ENCODE measurements at regions not wholly inside any gene's neighbourhood (a gene's known extent, or its start where the extent isn't known, plus 50 kb on each side); places are given as distances from the start of the nearest gene placed in this dataset.

GRCh38 chr5:60495644-60496520 is 204.1 kb downstream of the DEPDC1B start:
- H2BK5ac ChIP-seq (ENCODE audit: low read depth, low read length, poor library complexity, severe bottlenecking) = no peak overlapping the region
- H3K27ac ChIP-seq (ENCODE audit: low read length, poor library complexity, severe bottlenecking) = no peak overlapping the region
- no peaks in the 10 kb centered on the region for H3K36me3 ChIP-seq (ENCODE audit: control insufficient read depth in 1 of 2, insufficient read depth in 2 of 2, low read depth in 1 of 2, low read length in 2 of 2)
- H4K8ac ChIP-seq (ENCODE audit: low read length) = no peak overlapping the region
- no peaks in the 10 kb centered on the region for H3K27me3 ChIP-seq (ENCODE audit: control insufficient read depth in 1 of 2, insufficient read depth in 1 of 2, low read length in 2 of 2)
- H3K9ac ChIP-seq (ENCODE audit: low read length) = no peak overlapping the region
- H2AK5ac ChIP-seq (ENCODE audit: low read length, severe bottlenecking) = no peak overlapping the region
- H4K91ac ChIP-seq (ENCODE audit: low read length) = no peak overlapping the region
- no peak overlapping the region for H3K4me2 ChIP-seq (ENCODE audit: low read length, poor library complexity, severe bottlenecking)
- no peaks in the 10 kb centered on the region for H3K4me1 ChIP-seq (ENCODE audit: control insufficient read depth, insufficient read depth, low read depth, low read length)
- no peaks in the 10 kb centered on the region for H3K9me3 ChIP-seq (ENCODE audit: control insufficient read depth, low read length)
- WGBS = 72% methylated on average over 5 of the region's 7 CpGs
- H2BK12ac ChIP-seq (ENCODE audit: low read length in 2 of 2) = no peak overlapping the region
- no peak overlapping the region for H3K4me3 ChIP-seq (ENCODE audit: insufficient read depth in 1 of 2, low read depth in 1 of 2, low read length in 2 of 2)
- H3K18ac ChIP-seq (ENCODE audit: low read depth in 1 of 2, low read length in 2 of 2) = no peak overlapping the region
- no peaks in the 10 kb centered on the region for H3K79me1 ChIP-seq (replicated peaks; ENCODE audit: low read length, poor library complexity, severe bottlenecking)
- H2AFZ ChIP-seq (ENCODE audit: low read depth, low read length) = no peak overlapping the region
- no peak overlapping the region for H2BK15ac ChIP-seq (ENCODE audit: low read depth, poor library complexity, severe bottlenecking)
- H2BK120ac ChIP-seq (ENCODE audit: low read depth, low read length) = no peak overlapping the region
- no peak overlapping the region for H3K4ac ChIP-seq (ENCODE audit: low read depth in 1 of 2, low read length in 2 of 2)
- no peak for DNase-seq
- H3K23ac ChIP-seq (ENCODE audit: low read length in 2 of 2) = no peak overlapping the region
- no peak overlapping the region for H3K14ac ChIP-seq (ENCODE audit: low read length in 2 of 2)

GRCh38 chr5:60494635-60495034 is 205.3 kb downstream of the DEPDC1B start:
- Histone ChIP-seq H3K9me3 (ENCODE audit: control insufficient read depth, low read length) (no peaks in the 10 kb centered on the region), H2BK5ac (ENCODE audit: low read depth, low read length, poor library complexity, severe bottlenecking) (no peak overlapping the region), H3K36me3 (ENCODE audit: control insufficient read depth in 1 of 2, insufficient read depth in 2 of 2, low read depth in 1 of 2, low read length in 2 of 2) (no peaks in the 10 kb centered on the region), H3K4me1 (ENCODE audit: control insufficient read depth, insufficient read depth, low read depth, low read length) (no peaks in the 10 kb centered on the region), H2BK12ac (ENCODE audit: low read length in 2 of 2) (peak overlapping the region in 1 of 2 experiments; percentile 34), H2BK15ac (ENCODE audit: low read depth, poor library complexity, severe bottlenecking) (no peak overlapping the region), H3K18ac (ENCODE audit: low read depth in 1 of 2, low read length in 2 of 2) (no peak overlapping the region), H4K91ac (ENCODE audit: low read length) (no peak overlapping the region), H3K27ac (ENCODE audit: low read length, poor library complexity, severe bottlenecking) (no peak overlapping the region), H2BK120ac (ENCODE audit: low read depth, low read length) (no peak overlapping the region), H3K79me1 (replicated peaks; ENCODE audit: low read length, poor library complexity, severe bottlenecking) (no peaks in the 10 kb centered on the region), H3K9ac (ENCODE audit: low read length) (no peak overlapping the region), H4K8ac (ENCODE audit: low read length) (no peak overlapping the region), H3K4me2 (ENCODE audit: low read length, poor library complexity, severe bottlenecking) (no peak overlapping the region), H3K27me3 (ENCODE audit: control insufficient read depth in 1 of 2, insufficient read depth in 1 of 2, low read length in 2 of 2) (no peaks in the 10 kb centered on the region), H2AK5ac (ENCODE audit: low read length, severe bottlenecking) (no peak overlapping the region), H3K4ac (ENCODE audit: low read depth in 1 of 2, low read length in 2 of 2) (no peak overlapping the region), H3K4me3 (ENCODE audit: insufficient read depth in 1 of 2, low read depth in 1 of 2, low read length in 2 of 2) (no peak overlapping the region), H2AFZ (ENCODE audit: low read depth, low read length) (no peak overlapping the region), H3K14ac (ENCODE audit: low read length in 2 of 2) (no peak overlapping the region), H3K23ac (ENCODE audit: low read length in 2 of 2) (no peak overlapping the region)
- no peak for DNase-seq

GRCh38 chr5:60494144-60494543 is 205.8 kb downstream of the DEPDC1B start:
- Histone ChIP-seq H3K18ac (ENCODE audit: low read depth in 1 of 2, low read length in 2 of 2) (peak overlapping the region in 1 of 2 experiments; percentile 38), H2AK5ac (ENCODE audit: low read length, severe bottlenecking) (no peak overlapping the region), H4K91ac (ENCODE audit: low read length) (no peak overlapping the region), H3K9me3 (ENCODE audit: control insufficient read depth, low read length) (no peaks in the 10 kb centered on the region), H2BK12ac (ENCODE audit: low read length in 2 of 2) (peak overlapping the region; percentile 11 to 83), H3K14ac (ENCODE audit: low read length in 2 of 2) (no peak overlapping the region), H4K8ac (ENCODE audit: low read length) (peak overlapping the region; percentile 4), H3K4me1 (ENCODE audit: control insufficient read depth, insufficient read depth, low read depth, low read length) (no peaks in the 10 kb centered on the region), H3K4me3 (ENCODE audit: insufficient read depth in 1 of 2, low read depth in 1 of 2, low read length in 2 of 2) (no peak overlapping the region), H2BK5ac (ENCODE audit: low read depth, low read length, poor library complexity, severe bottlenecking) (no peak overlapping the region), H3K27ac (ENCODE audit: low read length, poor library complexity, severe bottlenecking) (no peak overlapping the region), H3K4ac (ENCODE audit: low read depth in 1 of 2, low read length in 2 of 2) (no peak overlapping the region), H3K27me3 (ENCODE audit: control insufficient read depth in 1 of 2, insufficient read depth in 1 of 2, low read length in 2 of 2) (no peaks in the 10 kb centered on the region), H2AFZ (ENCODE audit: low read depth, low read length) (no peak overlapping the region), H3K9ac (ENCODE audit: low read length) (no peak overlapping the region), H2BK120ac (ENCODE audit: low read depth, low read length) (no peak overlapping the region), H3K4me2 (ENCODE audit: low read length, poor library complexity, severe bottlenecking) (no peak overlapping the region), H3K79me1 (replicated peaks; ENCODE audit: low read length, poor library complexity, severe bottlenecking) (no peaks in the 10 kb centered on the region), H3K23ac (ENCODE audit: low read length in 2 of 2) (no peak overlapping the region), H3K36me3 (ENCODE audit: control insufficient read depth in 1 of 2, insufficient read depth in 2 of 2, low read depth in 1 of 2, low read length in 2 of 2) (no peaks in the 10 kb centered on the region), H2BK15ac (ENCODE audit: low read depth, poor library complexity, severe bottlenecking) (no peak overlapping the region)
- peak; percentile 15 for DNase-seq
- 39% methylated on average over 2 of the region's 3 CpGs for WGBS

- H2BK5ac ChIP-seq (ENCODE audit: low read depth, low read length, poor library complexity, severe bottlenecking) = no peak overlapping the region
- no peaks in the 10 kb centered on the region for H3K27me3 ChIP-seq (ENCODE audit: control insufficient read depth in 1 of 2, insufficient read depth in 1 of 2, low read length in 2 of 2)
- H2BK120ac ChIP-seq (ENCODE audit: low read depth, low read length) = no peak overlapping the region
- H3K4ac ChIP-seq (ENCODE audit: low read depth in 1 of 2, low read length in 2 of 2) = peak overlapping the region in 1 of 2 experiments; percentile 73
- H4K8ac ChIP-seq (ENCODE audit: low read length) = no peak overlapping the region
- 77% methylated on average over 1 of the region's 2 CpGs for WGBS
- no peak overlapping the region for H3K23ac ChIP-seq (ENCODE audit: low read length in 2 of 2)
- no peak overlapping the region for H3K14ac ChIP-seq (ENCODE audit: low read length in 2 of 2)
- no peak overlapping the region for H3K27ac ChIP-seq (ENCODE audit: low read length, poor library complexity, severe bottlenecking)
- H3K9me3 ChIP-seq (ENCODE audit: control insufficient read depth, low read length) = no peaks in the 10 kb centered on the region
- no peaks in the 10 kb centered on the region for H3K4me1 ChIP-seq (ENCODE audit: control insufficient read depth, insufficient read depth, low read depth, low read length)
- no peak overlapping the region for H2BK15ac ChIP-seq (ENCODE audit: low read depth, poor library complexity, severe bottlenecking)
- H3K4me2 ChIP-seq (ENCODE audit: low read length, poor library complexity, severe bottlenecking) = no peak overlapping the region
- no peak overlapping the region for H2AK5ac ChIP-seq (ENCODE audit: low read length, severe bottlenecking)
- H3K4me3 ChIP-seq (ENCODE audit: insufficient read depth in 1 of 2, low read depth in 1 of 2, low read length in 2 of 2) = no peak overlapping the region
- no peak for DNase-seq
- no peak overlapping the region for H3K9ac ChIP-seq (ENCODE audit: low read length)
- H3K36me3 ChIP-seq (ENCODE audit: control insufficient read depth in 1 of 2, insufficient read depth in 2 of 2, low read depth in 1 of 2, low read length in 2 of 2) = no peaks in the 10 kb centered on the region
- H2AFZ ChIP-seq (ENCODE audit: low read depth, low read length) = no peak overlapping the region
- H3K18ac ChIP-seq (ENCODE audit: low read depth in 1 of 2, low read length in 2 of 2) = peak overlapping the region in 1 of 2 experiments; percentile 78
- H3K79me1 ChIP-seq (replicated peaks; ENCODE audit: low read length, poor library complexity, severe bottlenecking) = no peaks in the 10 kb centered on the region
- H2BK12ac ChIP-seq (ENCODE audit: low read length in 2 of 2) = peak overlapping the region in 1 of 2 experiments; percentile 63
- no peak overlapping the region for H4K91ac ChIP-seq (ENCODE audit: low read length)
Observed at GRCh38 chr5:60493372-60493771, 206.6 kb downstream of the DEPDC1B start.
